ENCODE measurements at regions not wholly inside any gene's neighbourhood (a gene's known extent, or its start where the extent isn't known, plus 50 kb on each side); places are given as distances from the start of the nearest gene placed in this dataset.

- TF ChIP-seq POLR2A (conservative IDR thresholded peaks at IDR 0.05): no peak
- no peak for TF ChIP-seq SREBF2 (CRISPR knock-in tag; IDR thresholded peaks at IDR 0.05)
- TF ChIP-seq AFF1 (IDR thresholded peaks at IDR 0.05; ENCODE audit: low read depth in 1 of 2, partially characterized antibody in 2 of 2): no peak
- no peak for TF ChIP-seq MTA2 (IDR thresholded peaks at IDR 0.05; ENCODE audit: low read depth)
- TF ChIP-seq ZNF398 (CRISPR knock-in tag; IDR thresholded peaks at IDR 0.05): no peak
- no peak for TF ChIP-seq MYC (IDR thresholded peaks at IDR 0.05; ENCODE audit: low read depth, low read length)
- no peak for TF ChIP-seq MYC (CRISPR knock-in tag; IDR thresholded peaks at IDR 0.05; ENCODE audit: borderline replicate concordance, low read depth)
- no peak for TF ChIP-seq SMC3 (conservative IDR thresholded peaks at IDR 0.05; ENCODE audit: insufficient read depth, low read depth, low read length)
- TF ChIP-seq, protein P1, sequence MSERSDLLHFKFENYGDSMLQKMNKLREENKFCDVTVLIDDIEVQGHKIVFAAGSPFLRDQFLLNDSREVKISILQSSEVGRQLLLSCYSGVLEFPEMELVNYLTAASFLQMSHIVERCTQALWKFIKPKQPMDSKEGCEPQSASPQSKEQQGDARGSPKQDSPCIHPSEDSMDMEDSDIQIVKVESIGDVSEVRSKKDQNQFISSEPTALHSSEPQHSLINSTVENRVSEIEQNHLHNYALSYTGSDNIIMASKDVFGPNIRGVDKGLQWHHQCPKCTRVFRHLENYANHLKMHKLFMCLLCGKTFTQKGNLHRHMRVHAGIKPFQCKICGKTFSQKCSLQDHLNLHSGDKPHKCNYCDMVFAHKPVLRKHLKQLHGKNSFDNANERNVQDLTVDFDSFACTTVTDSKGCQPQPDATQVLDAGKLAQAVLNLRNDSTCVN (CRISPR knock-in tag; IDR thresholded peaks at IDR 0.05): no peak
- no peak for TF ChIP-seq ZNF408 (CRISPR knock-in tag; IDR thresholded peaks at IDR 0.05; ENCODE audit: low read depth)
- no peak for TF ChIP-seq NEUROD1 (IDR thresholded peaks at IDR 0.05; ENCODE audit: borderline replicate concordance, low read depth, low read length, partially characterized antibody)
- TF ChIP-seq FOXP1 (CRISPR knock-in tag; IDR thresholded peaks at IDR 0.05): no peak
- TF ChIP-seq ZNF639 (CRISPR knock-in tag; conservative IDR thresholded peaks at IDR 0.05 in 1 of 2, IDR thresholded peaks at IDR 0.05 in 1 of 2): no peak
These were observed 54.0 kb downstream of the C11orf91 start for GRCh38 chr11:33646629-33647028.

Measured in K562 (cell line).